IMR-90 (cell line): ENCODE measurements at regions not wholly inside any gene's neighbourhood (a gene's known extent, or its start where the extent isn't known, plus 50 kb on each side); places are given as distances from the start of the nearest gene placed in this dataset.

Experiments
- BHLHE40 ChIP-seq: fragments of 150-350 bp; IDR thresholded peaks from 2 replicates; pipeline ENCODE4 v1.6.1; 2016; ENCODE audit warnings: mild to moderate bottlenecking, low read depth, low read length
- CHD1 ChIP-seq: IDR thresholded peaks from 2 replicates; pipeline ENCODE4 v1.6.1; 2012; ENCODE audit warnings: low read depth, low read length, improper control_type of control experiment
- CTCF ChIP-seq: conservative IDR thresholded peaks from 2 replicates; pipeline ENCODE4 v1.5.1; 2012; ENCODE audit warnings: mild to moderate bottlenecking, low read depth, low read length, improper control_type of control experiment
- FOS ChIP-seq: fragments of 150-350 bp; IDR thresholded peaks from 2 replicates; pipeline ENCODE4 v1.6.1; 2016; ENCODE audit warnings: low read depth, low read length
- MAFK ChIP-seq: IDR thresholded peaks from 2 replicates; pipeline ENCODE4 v1.6.1; 2012; ENCODE audit warnings: low read depth, low read length, improper control_type of control experiment
- MAZ ChIP-seq: IDR thresholded peaks from 2 replicates; pipeline ENCODE4 v1.6.1; 2012; ENCODE audit warnings: low read depth, mild to moderate bottlenecking, low read length, improper control_type of control experiment, moderate library complexity, borderline replicate concordance
- MXI1 ChIP-seq: IDR thresholded peaks from 2 replicates; pipeline ENCODE4 v1.6.1; 2012; ENCODE audit warnings: low read depth, mild to moderate bottlenecking, low read length, moderate library complexity, borderline replicate concordance
- NFE2L2 ChIP-seq: fragments of 150-350 bp; IDR thresholded peaks from 2 replicates; pipeline ENCODE4 v1.6.1; 2016; ENCODE audit warnings: low read depth, mild to moderate bottlenecking, low read length
- POLR2A ChIP-seq: IDR thresholded peaks from 2 replicates; pipeline ENCODE4 v1.6.1; 2012; ENCODE audit warnings: mild to moderate bottlenecking, low read depth, low read length
- RCOR1 ChIP-seq: IDR thresholded peaks from 2 replicates; pipeline ENCODE4 v1.6.1; 2012; ENCODE audit warnings: mild to moderate bottlenecking, low read length, improper control_type of control experiment; ENCODE audit not compliant: insufficient replicate concordance
- RFX5 ChIP-seq: IDR thresholded peaks from 2 replicates; pipeline ENCODE4 v1.8.0; 2012; ENCODE audit warnings: low read depth, mild to moderate bottlenecking, low read length, moderate library complexity
- USF2 ChIP-seq: fragments of 150-350 bp; IDR thresholded peaks from 2 replicates; pipeline ENCODE4 v1.6.1; 2017; ENCODE audit warnings: mild to moderate bottlenecking, antibody characterized with exemption, low read length, low read depth

- TF ChIP-seq CTCF (no peak), FOS (no peak), RCOR1 (no peak), POLR2A (no peak), MAZ (no peak), USF2 (no peak), NFE2L2 (no peak), BHLHE40 (no peak), MXI1 (no peak), RFX5 (no peak), CHD1 (no peak), MAFK (no peak)
Observed at GRCh38 chrX:6718766-6719165, 183.8 kb upstream of the VCX3A start.
